ENCODE measurements at regions not wholly inside any gene's neighbourhood (a gene's known extent, or its start where the extent isn't known, plus 50 kb on each side); places are given as distances from the start of the nearest gene placed in this dataset.
A peak's percentile ranks its signal among the peaks of the same experiment; 100 is the strongest.

DNA sequence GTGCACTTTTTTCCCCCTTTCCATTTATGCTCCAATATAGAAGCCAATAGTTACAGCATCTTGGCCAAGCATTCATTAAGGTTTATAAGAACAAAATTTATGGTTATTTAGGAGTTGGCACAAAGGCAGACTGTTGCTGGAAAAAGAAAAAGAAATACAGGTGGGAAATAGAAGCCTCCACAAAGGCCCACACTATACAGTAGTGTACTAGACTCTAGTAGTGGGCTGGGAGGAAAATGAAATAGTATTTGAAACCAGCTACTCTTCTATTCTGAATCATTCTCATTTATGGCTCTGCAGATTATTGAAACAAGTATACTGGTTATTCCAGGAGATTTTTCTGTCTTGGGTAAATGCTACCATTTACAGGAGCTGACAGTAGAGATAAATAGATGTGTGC is 80.9 kb upstream of the CDK6 start:
- H2BK5ac ChIP-seq (ENCODE audit: low read depth, low read length), result no peak overlapping the region
- no peaks in the 10 kb centered on the region for H4K20me1 ChIP-seq (replicated peaks in 1 of 2; ENCODE audit: control insufficient read depth in 1 of 2, insufficient read depth in 2 of 2, low read length in 2 of 2)
- no peak overlapping the region; the same call in 1 of the 2 replicates for H2BK12ac ChIP-seq (ENCODE audit: low read depth, low read length)
- H3K9me3 ChIP-seq (ENCODE audit: insufficient read depth in 2 of 2, low read depth in 1 of 2, low read length in 1 of 2), result no peaks in the 10 kb centered on the region
- no peaks in the 10 kb centered on the region for H3K36me3 ChIP-seq (ENCODE audit: control insufficient read depth in 2 of 4, insufficient read depth in 4 of 4, low read length in 3 of 4)
- H4K5ac ChIP-seq (ENCODE audit: insufficient read length, low read depth, low read length), result no peak overlapping the region
- no peaks in the 10 kb centered on the region for H3K23me2 ChIP-seq (ENCODE audit: low read depth, low read length)
- no peak for FAIRE-seq
- no peak overlapping the region for H2BK20ac ChIP-seq (ENCODE audit: low read length)
- no peak overlapping the region for H3K56ac ChIP-seq (replicated peaks; ENCODE audit: insufficient read length, low read depth, low read length)
- H3K27me3 ChIP-seq (replicated peaks in 1 of 4; ENCODE audit: control insufficient read depth in 3 of 4, extremely low read depth in 1 of 4, insufficient read depth in 3 of 4, low read length in 3 of 4), result no peaks in the 10 kb centered on the region
- no peak overlapping the region for H3K4ac ChIP-seq (replicated peaks; ENCODE audit: insufficient read length, low read depth, low read length)
- H3K27ac ChIP-seq (ENCODE audit: low read depth, low read length), result 0 out of 2 replicates have a peak overlapping the region, but pooled peaks have one; percentile 11
- no peak overlapping the region for H2AK5ac ChIP-seq (ENCODE audit: low read depth, low read length)
- H2BK120ac ChIP-seq (replicated peaks; ENCODE audit: low read depth, low read length), result no peak overlapping the region
- no peak overlapping the region for H2BK15ac ChIP-seq (ENCODE audit: low read length)
- POLR2A ChIA-PET (ENCODE audit: partially characterized antibody), result interaction anchor here (0.7 kb wide), 1 partner anchor 113 kb away, joined by 3 read pairs; no protein-coding TSS in a partner anchor
- H3K79me1 ChIP-seq (ENCODE audit: low read depth, low read length), result no peaks in the 10 kb centered on the region
- no peaks in the 10 kb centered on the region for H3K79me2 ChIP-seq (ENCODE audit: control insufficient read depth in 1 of 2, insufficient read depth in 2 of 2, low read length in 2 of 2)
- H3K23ac ChIP-seq (ENCODE audit: insufficient read length), result no peak overlapping the region
- CTCF ChIA-PET (ENCODE audit: partially characterized antibody), result interaction anchor here (0.8 to 2.4 kb wide), 3 partner anchors 28 to 284 kb away, joined by 3 to 7 read pairs (median 3); no protein-coding TSS in a partner anchor
- no peak overlapping the region for H4K8ac ChIP-seq (ENCODE audit: extremely low read depth, insufficient read depth, low read length)
- no peak overlapping the region for H4K91ac ChIP-seq (replicated peaks; ENCODE audit: insufficient read length, low read length)
- no peak overlapping the region for H3K18ac ChIP-seq (ENCODE audit: extremely low read depth, low read length)
- peak overlapping the region; percentile 87; the same call in 1 of the 2 replicates for H2AFZ ChIP-seq (ENCODE audit: low read length)
- no peak overlapping the region; a peak in 1 of 7 replicates for H3K9ac ChIP-seq (replicated peaks in 1 of 4; ENCODE audit: extremely low read depth in 1 of 4, low read depth in 3 of 4, low read length in 3 of 4)
- peaks cover 2 to 8% (median 5%) of the 10 kb centered on the region in 4 experiments; a peak in 5 of 7 replicates for H3K4me1 ChIP-seq (replicated peaks in 1 of 4; ENCODE audit: control insufficient read depth in 3 of 4, insufficient read depth in 4 of 4, low read length in 3 of 4)
- peak overlapping the region; percentile 16 to 47; a peak in 1 of 4 replicates for H3K4me2 ChIP-seq (ENCODE audit: insufficient read depth in 1 of 2, low read depth in 2 of 2, low read length in 2 of 2)
- H3K4me3 ChIP-seq (ENCODE audit: extremely low read depth in 1 of 4, insufficient read depth in 2 of 4, low read depth in 3 of 4, low read length in 4 of 4), result no peak overlapping the region
- H3K14ac ChIP-seq (ENCODE audit: insufficient read length), result no peak overlapping the region
- DNase-seq (ENCODE audit: low read depth in 1 of 2, low spot score in 2 of 2), result no peak
- no peak for TF ChIP-seq CTBP2 (IDR thresholded peaks at IDR 0.05; ENCODE audit: borderline replicate concordance, insufficient read depth, insufficient read length, low read length)
- no peak for TF ChIP-seq EGR1 (IDR thresholded peaks at IDR 0.05; ENCODE audit: borderline replicate concordance, low read depth, low read length)
- no peak for TF ChIP-seq NANOG (IDR thresholded peaks at IDR 0.05; ENCODE audit: insufficient read depth, low read depth, low read length, poor library complexity, severe bottlenecking)
- TF ChIP-seq EZH2 (IDR thresholded peaks at IDR 0.05; ENCODE audit: low read depth, low read length, severe bottlenecking), result no peak
- TF ChIP-seq GABPA (IDR thresholded peaks at IDR 0.05; ENCODE audit: borderline replicate concordance, insufficient read depth, low read length), result no peak
- TF ChIP-seq RFX5 (IDR thresholded peaks at IDR 0.05; ENCODE audit: borderline replicate concordance, low read depth, low read length), result no peak
- TF ChIP-seq HDAC2 (IDR thresholded peaks at IDR 0.05; ENCODE audit: borderline replicate concordance in 1 of 2, low read depth in 2 of 2, low read length in 2 of 2), result no peak
- TF ChIP-seq MAFK (IDR thresholded peaks at IDR 0.05; ENCODE audit: low read depth, low read length), result no peak
- TF ChIP-seq CBX8 (IDR thresholded peaks at IDR 0.05; ENCODE audit: borderline replicate concordance, low read depth, low read length), result no peak
- no peak for TF ChIP-seq TEAD4 (IDR thresholded peaks at IDR 0.05; ENCODE audit: low read depth, low read length)
- no peak for TF ChIP-seq SIN3A (conservative IDR thresholded peaks at IDR 0.05 in 1 of 2, IDR thresholded peaks at IDR 0.05 in 1 of 2; ENCODE audit: low read depth in 1 of 2, low read length in 2 of 2)
- TF ChIP-seq, protein P1, sequence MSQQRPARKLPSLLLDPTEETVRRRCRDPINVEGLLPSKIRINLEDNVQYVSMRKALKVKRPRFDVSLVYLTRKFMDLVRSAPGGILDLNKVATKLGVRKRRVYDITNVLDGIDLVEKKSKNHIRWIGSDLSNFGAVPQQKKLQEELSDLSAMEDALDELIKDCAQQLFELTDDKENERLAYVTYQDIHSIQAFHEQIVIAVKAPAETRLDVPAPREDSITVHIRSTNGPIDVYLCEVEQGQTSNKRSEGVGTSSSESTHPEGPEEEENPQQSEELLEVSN (IDR thresholded peaks at IDR 0.05), result no peak
